ENCODE measurements at regions not wholly inside any gene's neighbourhood (a gene's known extent, or its start where the extent isn't known, plus 50 kb on each side); places are given as distances from the start of the nearest gene placed in this dataset.
"Not testable (repeated sequence)": the region's sequence is repeated elsewhere in the genome, so short reads cannot be mapped to it uniquely, and the experiment has no call there.

DNA sequence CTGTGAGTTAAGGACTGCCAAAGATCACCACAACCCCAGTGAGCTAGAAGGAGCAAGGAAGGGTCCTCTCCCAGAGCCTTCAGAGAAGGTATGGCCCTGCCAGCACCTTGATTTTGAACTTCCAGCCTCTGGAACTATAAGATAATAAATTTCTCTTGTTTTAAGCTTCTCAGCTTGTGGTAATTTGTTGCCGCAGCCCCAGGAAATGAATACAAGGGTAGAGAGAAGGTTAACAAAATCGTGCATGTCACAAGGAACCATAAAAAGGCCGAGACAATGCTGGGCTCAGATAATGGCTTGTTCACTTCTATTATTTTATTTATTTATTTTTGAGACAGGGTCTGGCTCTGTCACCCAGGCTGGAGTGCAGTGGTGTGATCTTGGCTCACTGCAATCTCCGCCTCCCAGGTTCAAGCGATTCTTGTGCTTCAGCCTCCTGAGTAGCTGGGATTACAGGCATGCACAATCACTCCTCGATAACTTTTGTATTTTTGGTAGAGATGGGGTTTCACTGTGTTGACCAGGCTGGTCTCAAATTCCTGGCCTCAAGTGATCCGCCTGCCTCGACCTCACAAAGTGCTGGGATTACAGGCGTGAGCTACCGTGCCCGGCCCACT, 71.5 kb downstream of the WSB1 start:
- ATAC-seq; in situ Hi-C loops (cut with HindIII; ENCODE audit: low pct_unique_long_range_greater_than_20kb, low sequenced_read_pairs): not testable (repeated sequence)
- POLR2A ChIA-PET, result interaction anchor here (0.5 kb wide), 1 partner anchor 72 kb away, joined by 3 read pairs; no protein-coding TSS in a partner anchor

DNA sequence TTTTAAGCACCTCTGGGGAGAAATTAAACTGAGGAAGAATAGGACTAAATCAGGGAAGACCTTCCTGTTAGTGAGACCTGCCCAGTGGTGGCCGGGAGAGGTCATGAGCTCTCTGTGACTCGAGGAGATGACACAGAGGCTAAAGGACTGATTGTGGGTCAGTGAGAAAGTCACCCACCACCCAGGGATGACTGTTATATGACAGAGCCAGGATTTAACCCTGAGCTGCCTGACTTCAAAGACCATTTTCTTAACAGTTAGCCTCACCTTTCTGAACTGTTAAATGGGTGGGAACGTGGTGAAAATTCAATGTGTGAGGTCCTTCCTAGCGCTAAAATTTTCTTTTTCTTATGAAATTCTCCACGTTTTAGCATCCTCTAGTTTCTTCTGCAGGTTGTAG, 72.5 kb downstream of the WSB1 start:
- Histone ChIP-seq H3K9me3 (ENCODE audit: control insufficient read depth, insufficient read depth, low read depth, low read length) (no peaks in the 10 kb centered on the region), H3K27ac (ENCODE audit: low read length) (no peak overlapping the region), H3K36me3 (ENCODE audit: control insufficient read depth, insufficient read depth, low read length) (no peaks in the 10 kb centered on the region), H3K27me3 (ENCODE audit: control insufficient read depth, insufficient read depth, low read length) (no peaks in the 10 kb centered on the region), H3K4me1 (ENCODE audit: control insufficient read depth, insufficient read depth, low read length) (no peaks in the 10 kb centered on the region; the same call in 1 of the 2 replicates), H3K4me3 (ENCODE audit: low read depth in 2 of 2, low read length in 2 of 2) (no peak overlapping the region)
- no peak for ATAC-seq
- DNase-seq (ENCODE audit: low read depth, low spot score), result no peak
- intact Hi-C loops (cut with micrococcal nuclease; ENCODE audit: unreplicated experiment) (no loop called here), in situ Hi-C loops (cut with HindIII; ENCODE audit: low pct_unique_long_range_greater_than_20kb, low sequenced_read_pairs) (no loop called here)
- CTCF ChIA-PET, result interaction anchor here (0.6 kb wide), 1 partner anchor 1814 kb away, joined by 3 read pairs; the partner anchor contains the start of gene MYO18A
- no peak for TF ChIP-seq SIN3A (IDR thresholded peaks at IDR 0.05; ENCODE audit: borderline replicate concordance, insufficient read depth, low read depth, low read length)
- TF ChIP-seq, protein P1, sequence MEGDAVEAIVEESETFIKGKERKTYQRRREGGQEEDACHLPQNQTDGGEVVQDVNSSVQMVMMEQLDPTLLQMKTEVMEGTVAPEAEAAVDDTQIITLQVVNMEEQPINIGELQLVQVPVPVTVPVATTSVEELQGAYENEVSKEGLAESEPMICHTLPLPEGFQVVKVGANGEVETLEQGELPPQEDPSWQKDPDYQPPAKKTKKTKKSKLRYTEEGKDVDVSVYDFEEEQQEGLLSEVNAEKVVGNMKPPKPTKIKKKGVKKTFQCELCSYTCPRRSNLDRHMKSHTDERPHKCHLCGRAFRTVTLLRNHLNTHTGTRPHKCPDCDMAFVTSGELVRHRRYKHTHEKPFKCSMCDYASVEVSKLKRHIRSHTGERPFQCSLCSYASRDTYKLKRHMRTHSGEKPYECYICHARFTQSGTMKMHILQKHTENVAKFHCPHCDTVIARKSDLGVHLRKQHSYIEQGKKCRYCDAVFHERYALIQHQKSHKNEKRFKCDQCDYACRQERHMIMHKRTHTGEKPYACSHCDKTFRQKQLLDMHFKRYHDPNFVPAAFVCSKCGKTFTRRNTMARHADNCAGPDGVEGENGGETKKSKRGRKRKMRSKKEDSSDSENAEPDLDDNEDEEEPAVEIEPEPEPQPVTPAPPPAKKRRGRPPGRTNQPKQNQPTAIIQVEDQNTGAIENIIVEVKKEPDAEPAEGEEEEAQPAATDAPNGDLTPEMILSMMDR (IDR thresholded peaks at IDR 0.05), result no peak
- no peak for TF ChIP-seq POLR2AphosphoS5 (IDR thresholded peaks at IDR 0.05; ENCODE audit: low read depth, low read length)
- no peak for TF ChIP-seq TCF7L2 (IDR thresholded peaks at IDR 0.05; ENCODE audit: low read depth, low read length)
- no peak for TF ChIP-seq REST (IDR thresholded peaks at IDR 0.05; ENCODE audit: insufficient read depth in 1 of 2, low read depth in 2 of 2, low read length in 1 of 2)
- POLR2A ChIA-PET, result interaction anchor here (0.5 kb wide), 1 partner anchor 47 kb away, joined by 3 read pairs; no protein-coding TSS in a partner anchor
- no TSS peak for BruUV-seq (replicated peaks)

More for the DNA sequence above, 71.5 kb downstream of the WSB1 start:
- H3K27ac ChIP-seq (ENCODE audit: low read length); H3K36me3 ChIP-seq (ENCODE audit: control insufficient read depth, insufficient read depth, low read length); CTCF ChIA-PET; H3K27me3 ChIP-seq (ENCODE audit: control insufficient read depth, insufficient read depth, low read length); BruUV-seq (replicated peaks); DNase-seq (ENCODE audit: low read depth, low spot score); H3K9me3 ChIP-seq (ENCODE audit: control insufficient read depth, insufficient read depth, low read depth, low read length); H3K4me3 ChIP-seq (ENCODE audit: low read depth in 2 of 2, low read length in 2 of 2); H3K4me1 ChIP-seq (ENCODE audit: control insufficient read depth, insufficient read depth, low read length); intact Hi-C loops (cut with micrococcal nuclease; ENCODE audit: unreplicated experiment): not testable (repeated sequence)
